ENCODE measurements at regions not wholly inside any gene's neighbourhood (a gene's known extent, or its start where the extent isn't known, plus 50 kb on each side); places are given as distances from the start of the nearest gene placed in this dataset.
A peak's percentile ranks its signal among the peaks of the same experiment; 100 is the strongest.
"Not testable (repeated sequence)": the region's sequence is repeated elsewhere in the genome, so short reads cannot be mapped to it uniquely, and the experiment has no call there.

DNA sequence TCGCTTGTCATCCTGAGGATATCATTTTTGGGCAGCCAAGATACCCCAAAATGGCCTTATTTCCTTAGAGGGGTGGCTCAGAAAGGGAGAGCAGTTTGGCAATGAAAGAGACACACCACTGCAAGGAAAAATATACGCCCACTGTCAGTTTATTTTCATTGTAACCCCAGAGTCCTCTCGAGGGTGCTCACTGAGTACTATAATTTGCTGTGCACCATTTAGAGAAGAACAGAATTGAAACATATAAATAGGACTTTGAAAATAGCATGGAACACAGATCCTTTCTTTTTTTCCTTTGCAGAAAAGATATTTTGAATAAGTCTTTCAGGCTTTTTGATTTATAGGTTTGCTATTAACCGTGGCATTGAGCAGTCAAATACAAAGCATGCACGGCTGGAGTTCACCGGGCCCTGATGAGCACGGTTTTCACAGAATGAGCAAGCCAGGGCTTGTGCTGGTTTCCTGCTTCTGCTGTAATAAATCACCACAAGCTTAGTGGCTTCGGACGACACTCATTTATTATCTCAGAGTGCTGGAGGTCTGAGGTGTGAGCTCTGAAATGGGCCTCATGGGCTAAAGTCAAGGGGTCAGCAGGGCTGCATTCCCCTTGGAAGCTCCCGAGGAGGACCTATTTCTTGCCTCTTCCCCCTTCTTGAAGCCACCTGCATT is 152.3 kb downstream of the ZNF664 start:
- in situ Hi-C loops (cut with MboI; ENCODE audit: low pct_unique_long_range_greater_than_20kb, low sequenced_read_pairs), result no loop called here
- no peak for DNase-seq

GRCh38 chr12:124126950-124127655 is 154.1 kb downstream of the ZNF664 start:
- in situ Hi-C loops (cut with MboI; ENCODE audit: low pct_unique_long_range_greater_than_20kb, low sequenced_read_pairs), result no loop called here
- DNase-seq, result no peak

- DNase-seq, result no peak
- in situ Hi-C loops (cut with MboI; ENCODE audit: low pct_unique_long_range_greater_than_20kb, low sequenced_read_pairs), result no loop called here
Observed at GRCh38 chr12:124129132-124129531, 156.1 kb downstream of the ZNF664 start.

DNA sequence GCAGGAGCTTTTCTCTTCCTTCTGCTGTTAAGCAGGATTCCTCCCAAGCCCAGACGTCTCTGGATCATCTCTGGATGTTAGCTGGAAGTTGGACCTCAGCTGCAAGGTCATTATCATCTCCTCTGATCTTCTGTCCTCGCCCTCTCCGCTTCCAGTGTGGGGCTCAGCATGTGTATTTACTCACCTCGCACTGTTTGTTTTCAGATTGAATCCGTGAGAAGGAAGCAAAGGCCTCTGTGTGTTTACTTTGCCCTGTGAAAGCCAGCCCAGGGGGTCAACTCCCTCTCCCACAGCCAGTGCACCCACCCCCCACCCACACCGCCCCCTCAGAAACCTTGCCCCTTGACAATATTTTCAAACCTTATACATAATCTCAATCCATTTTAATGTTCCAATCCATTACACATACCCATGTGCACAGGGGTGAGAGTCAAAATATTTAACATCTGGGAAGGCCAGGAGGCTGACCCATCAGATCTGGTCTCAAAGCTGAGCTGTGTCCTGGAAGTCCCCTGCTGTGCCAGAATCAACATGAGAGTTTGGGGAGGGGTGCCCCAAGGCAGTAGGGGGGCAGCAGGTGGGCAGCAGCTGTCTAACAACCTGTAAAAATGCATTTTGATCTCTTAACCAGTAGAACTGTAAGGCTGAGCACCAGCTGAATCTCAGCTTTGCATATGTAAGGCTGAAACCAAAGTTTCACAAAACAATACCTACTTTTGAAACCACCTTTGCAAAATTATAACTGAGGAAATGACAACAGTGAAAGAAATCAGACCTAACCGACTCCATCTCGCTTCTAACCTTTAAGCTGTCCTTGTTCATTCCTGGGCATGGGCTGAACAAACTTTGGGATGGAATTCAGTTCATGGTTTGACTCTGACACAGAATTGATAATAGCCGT is 157.9 kb downstream of the ZNF664 start:
- in situ Hi-C loops (cut with MboI; ENCODE audit: low pct_unique_long_range_greater_than_20kb, low sequenced_read_pairs), result no loop called here
- no peak for DNase-seq

- in situ Hi-C loops (cut with MboI; ENCODE audit: low pct_unique_long_range_greater_than_20kb, low sequenced_read_pairs), result no loop called here
- DNase-seq, result no peak
Observed at GRCh38 chr12:124131659-124132058, 158.6 kb downstream of the ZNF664 start.

DNA sequence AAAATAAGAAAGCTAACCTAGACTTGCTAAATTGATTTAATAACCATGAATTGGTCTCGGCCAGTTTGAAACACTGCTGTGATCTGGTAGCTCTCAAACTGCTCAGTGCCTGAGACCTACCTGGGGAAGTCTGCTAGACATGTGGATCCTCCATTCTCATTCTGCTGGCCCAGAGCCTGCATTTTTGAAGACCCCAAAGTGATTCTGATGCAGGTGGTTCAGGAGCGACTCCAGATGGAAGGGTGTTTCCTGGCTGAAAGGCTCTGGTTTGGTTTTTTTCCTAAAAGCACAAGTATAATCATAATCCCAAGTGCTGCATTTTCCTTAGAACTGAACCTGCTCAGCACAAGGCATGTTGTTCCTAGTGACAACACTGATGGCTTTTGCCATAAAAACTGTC is 159.5 kb downstream of the ZNF664 start:
- DNase-seq, result no peak
- in situ Hi-C loops (cut with MboI; ENCODE audit: low pct_unique_long_range_greater_than_20kb, low sequenced_read_pairs), result no loop called here

DNA sequence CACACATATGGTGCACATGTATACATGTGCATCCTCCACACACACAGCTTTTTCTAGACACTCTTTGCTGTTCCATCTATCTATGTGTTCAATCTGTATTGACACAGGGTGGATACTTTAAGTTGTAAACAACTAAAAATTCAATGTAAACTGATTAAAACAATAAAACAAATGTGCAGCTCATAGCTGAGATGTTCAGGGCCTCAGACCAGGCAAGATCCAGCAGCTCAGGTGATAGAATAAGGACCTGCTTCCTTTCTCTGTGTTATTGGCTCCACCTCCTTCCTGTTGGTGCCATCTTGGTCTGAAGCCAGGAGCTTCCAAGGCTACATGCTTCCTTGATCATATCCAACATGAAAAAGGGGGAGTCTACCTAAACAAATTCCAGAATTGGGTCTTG is 158.1 kb upstream of the RFLNA start:
- in situ Hi-C loops (cut with MboI; ENCODE audit: low pct_unique_long_range_greater_than_20kb, low sequenced_read_pairs), result no loop called here
- DNase-seq, result no peak

- in situ Hi-C loops (cut with MboI; ENCODE audit: low pct_unique_long_range_greater_than_20kb, low sequenced_read_pairs), result no loop called here
- DNase-seq, result no peak
Observed at GRCh38 chr12:124140944-124141486, 153.9 kb upstream of the RFLNA start.

DNA sequence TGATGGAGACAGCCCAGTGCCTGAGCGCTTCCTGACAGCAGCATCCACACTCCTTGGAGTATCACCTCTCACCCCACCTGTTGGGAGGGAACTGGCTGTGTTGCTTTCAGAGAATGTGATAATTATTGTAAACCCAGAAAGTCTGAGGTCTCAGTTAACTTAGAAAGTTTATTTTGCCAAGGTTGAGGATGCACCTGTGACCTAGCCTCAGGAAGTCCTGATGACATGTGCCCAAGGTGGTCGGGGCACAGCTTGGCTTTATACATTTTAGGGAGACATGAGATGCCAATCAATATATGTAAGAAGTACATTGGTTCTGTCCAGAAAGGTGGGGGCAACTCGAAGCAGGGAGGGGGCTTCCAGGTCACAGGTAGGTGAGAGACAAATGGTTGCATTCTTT is 153.3 kb upstream of the RFLNA start:
- in situ Hi-C loops (cut with MboI; ENCODE audit: low pct_unique_long_range_greater_than_20kb, low sequenced_read_pairs); DNase-seq: not testable (repeated sequence)

- no peak for DNase-seq
- in situ Hi-C loops (cut with MboI; ENCODE audit: low pct_unique_long_range_greater_than_20kb, low sequenced_read_pairs), result no loop called here
Observed at GRCh38 chr12:124142395-124143035, 152.4 kb upstream of the RFLNA start.

GRCh38 chr12:124143726-124144125 is 151.2 kb upstream of the RFLNA start:
- in situ Hi-C loops (cut with MboI; ENCODE audit: low pct_unique_long_range_greater_than_20kb, low sequenced_read_pairs), result no loop called here
- DNase-seq, result no peak

DNA sequence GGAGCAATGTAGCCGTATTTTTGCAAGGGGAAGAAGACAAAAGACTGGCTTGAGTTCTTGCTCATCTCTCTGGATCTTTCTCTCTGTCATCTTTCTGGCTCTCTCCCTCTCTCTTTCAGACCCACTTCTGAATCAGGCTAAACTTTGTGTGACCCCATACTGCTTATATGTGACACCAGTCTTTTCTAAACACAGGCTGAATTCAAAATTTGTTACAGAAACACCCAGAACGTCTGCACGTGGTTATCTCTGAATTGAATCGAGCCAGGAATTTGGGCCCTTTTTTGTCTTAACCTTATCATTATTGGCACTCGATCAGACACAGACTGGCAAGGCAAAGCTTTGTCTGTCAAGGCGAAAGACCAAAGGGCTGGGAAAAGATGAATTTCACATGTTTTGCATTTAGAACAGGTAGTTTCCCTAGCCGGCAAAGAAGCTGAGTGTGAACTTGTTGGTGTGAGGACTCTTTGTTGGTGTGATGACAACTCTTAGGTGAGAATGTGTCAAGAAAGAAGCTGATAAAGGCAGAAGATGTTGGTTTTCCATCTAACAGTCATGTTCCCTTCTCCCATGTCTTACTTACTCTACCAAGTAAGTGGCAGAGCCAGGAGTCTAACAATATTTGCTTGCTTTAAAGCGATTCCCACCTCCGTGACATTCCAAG is 150.2 kb upstream of the RFLNA start:
- in situ Hi-C loops (cut with MboI; ENCODE audit: low pct_unique_long_range_greater_than_20kb, low sequenced_read_pairs), result no loop called here
- DNase-seq, result no peak

DNA sequence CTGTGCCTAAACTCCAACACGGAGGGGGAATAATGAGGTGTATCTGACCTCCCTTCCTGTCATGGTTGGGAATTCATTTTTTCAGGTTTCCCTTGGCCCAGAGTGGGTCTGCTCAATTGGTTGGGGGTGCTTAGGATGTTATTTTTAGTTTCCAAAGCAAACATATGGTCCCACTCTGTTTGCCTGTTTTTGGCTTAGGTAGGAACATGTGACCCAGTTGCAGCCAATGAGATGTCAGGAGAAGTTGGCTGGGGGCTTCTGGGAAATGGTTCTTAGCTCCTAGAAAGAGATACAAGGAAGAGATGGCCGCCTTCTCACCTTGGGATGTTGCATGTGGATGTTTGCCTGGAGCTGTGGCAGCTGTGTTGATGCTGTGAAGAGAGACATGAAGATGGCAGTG is 147.9 kb upstream of the RFLNA start:
- in situ Hi-C loops (cut with MboI; ENCODE audit: low pct_unique_long_range_greater_than_20kb, low sequenced_read_pairs), result no loop called here
- DNase-seq, result no peak

- DNase-seq, result peak; percentile 5
- in situ Hi-C loops (cut with MboI; ENCODE audit: low pct_unique_long_range_greater_than_20kb, low sequenced_read_pairs), result no loop called here
Observed at GRCh38 chr12:124147575-124147974, 147.3 kb upstream of the RFLNA start.

- in situ Hi-C loops (cut with MboI; ENCODE audit: low pct_unique_long_range_greater_than_20kb, low sequenced_read_pairs), result no loop called here
- no peak for DNase-seq
Observed at GRCh38 chr12:124148481-124149273, 146.2 kb upstream of the RFLNA start.

- in situ Hi-C loops (cut with MboI; ENCODE audit: low pct_unique_long_range_greater_than_20kb, low sequenced_read_pairs), result no loop called here
- DNase-seq, result no peak
Observed at GRCh38 chr12:124149287-124149686, 145.6 kb upstream of the RFLNA start.

- in situ Hi-C loops (cut with MboI; ENCODE audit: low pct_unique_long_range_greater_than_20kb, low sequenced_read_pairs), result no loop called here
- no peak for DNase-seq
Observed at GRCh38 chr12:124150168-124150567, 144.7 kb upstream of the RFLNA start.

DNA sequence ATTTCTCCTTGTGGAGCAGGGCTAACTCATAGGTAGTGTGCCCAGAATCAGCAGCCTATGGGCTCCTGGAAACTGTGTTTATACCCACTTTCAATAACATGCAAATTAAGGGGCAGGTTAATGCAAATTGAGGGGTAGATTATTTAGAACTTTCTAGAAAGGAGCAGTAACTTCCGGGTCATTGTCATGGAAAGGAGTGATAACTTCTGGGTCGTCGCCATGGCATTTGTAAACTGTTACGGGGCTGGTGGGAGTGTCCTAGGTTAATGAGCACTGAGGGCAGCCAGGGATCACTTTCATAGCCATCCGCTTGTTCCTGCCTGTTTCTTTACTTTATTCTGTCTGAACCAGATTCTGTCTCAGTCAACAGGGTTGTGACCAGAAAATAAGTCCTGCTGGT is 143.3 kb upstream of the RFLNA start:
- no peak for DNase-seq
- in situ Hi-C loops (cut with MboI; ENCODE audit: low pct_unique_long_range_greater_than_20kb, low sequenced_read_pairs), result no loop called here
